ENCODE measurements at regions not wholly inside any gene's neighbourhood (a gene's known extent, or its start where the extent isn't known, plus 50 kb on each side); places are given as distances from the start of the nearest gene placed in this dataset.

GRCh38 chr5:20369518-20369885, 381.5 kb upstream of the CDH18 start:
- Mint-ChIP-seq H3K4me1 (no peaks in the 10 kb centered on the region), H3K27ac (no peak overlapping the region), H3K4me3 (no peak overlapping the region), H3K9me3 (no peaks in the 10 kb centered on the region; a peak in 1 of 5 replicates), H3K36me3 (ENCODE audit: insufficient read depth in 1 of 3, low read depth in 3 of 3) (no peaks in the 10 kb centered on the region), H3K27me3 (ENCODE audit: low read depth) (no peaks in the 10 kb centered on the region)
- Histone ChIP-seq H2BK120ac (ENCODE audit: low read depth, low read length, poor library complexity, severe bottlenecking) (no peak overlapping the region), H3K14ac (ENCODE audit: insufficient read depth, low read length) (no peak overlapping the region), H4K20me1 (ENCODE audit: control insufficient read depth, insufficient read depth, insufficient read length) (no peaks in the 10 kb centered on the region), H2BK20ac (ENCODE audit: low read depth, low read length, poor library complexity, severe bottlenecking) (no peak overlapping the region), H3K79me2 (ENCODE audit: insufficient read depth, low read length) (no peaks in the 10 kb centered on the region), H3K56ac (ENCODE audit: insufficient read length, low read depth, low read length) (no peak overlapping the region), H2AK5ac (ENCODE audit: insufficient read length, low read length) (no peak overlapping the region), H3K27me3 (ENCODE audit: insufficient read depth, low read length) (no peaks in the 10 kb centered on the region), H2BK5ac (ENCODE audit: insufficient read length, low read length) (no peak overlapping the region), H4K91ac (ENCODE audit: insufficient read length, low read depth, low read length) (no peak overlapping the region), H2BK15ac (ENCODE audit: low read depth, low read length) (no peak overlapping the region), H3K4ac (ENCODE audit: low read depth, low read length) (no peak overlapping the region), H3K4me2 (ENCODE audit: insufficient read depth, insufficient read length, low read length) (no peak overlapping the region), H2AFZ (ENCODE audit: low read length) (no peak overlapping the region), H3K27ac (ENCODE audit: insufficient read length, low read depth, low read length) (no peak overlapping the region), H3K18ac (ENCODE audit: insufficient read length, low read depth, low read length) (no peak overlapping the region), H2BK12ac (ENCODE audit: insufficient read length, low read depth, low read length) (no peak overlapping the region), H3K23ac (ENCODE audit: insufficient read length, low read depth, low read length) (no peak overlapping the region), H4K5ac (ENCODE audit: insufficient read length, low read depth, low read length) (no peak overlapping the region), H4K8ac (replicated peaks; ENCODE audit: insufficient read length, low read depth, low read length) (no peak overlapping the region), H3T11ph (ENCODE audit: low read length) (no peak overlapping the region), H3K9me3 (ENCODE audit: control insufficient read depth, low read depth, low read length) (no peaks in the 10 kb centered on the region), H3K23me2 (ENCODE audit: insufficient read length, low read depth, low read length, poor library complexity, severe bottlenecking) (no peaks in the 10 kb centered on the region), H3K4me1 (ENCODE audit: insufficient read depth, low read length) (no peaks in the 10 kb centered on the region), H3K9ac (ENCODE audit: extremely low read depth, insufficient read length, low read length) (no peak overlapping the region), H3K79me1 (ENCODE audit: insufficient read depth, low read depth, low read length, poor library complexity, severe bottlenecking) (no peaks in the 10 kb centered on the region)
- DNase-seq, result no peak
- WGBS (ENCODE audit: extremely low coverage, insufficient read length, low lambda C conversion rate), result no CpG with 5 or more reads among the region's 3 CpGs
- TF ChIP-seq CTCF (conservative IDR thresholded peaks at IDR 0.05), result no peak
